Stimulated activated naive B cell treated with anti-CD40 and anti-IgM and Interleukin-4, amounts not matched to agents 10 μg/mL and 1 μg/mL and 100 μg/mL, for 72 hours (primary cell): ENCODE measurements at regions not wholly inside any gene's neighbourhood (a gene's known extent, or its start where the extent isn't known, plus 50 kb on each side); places are given as distances from the start of the nearest gene placed in this dataset.

ENCODE experiments used
- ATAC-seq, 2 donors: fragments of 150-1000 bp; cut with Tn5 transposase; replicated peaks; 2 replicates each; pipeline ENCODE4 v1.10.0; 2021; ENCODE audit warnings: moderate library complexity in 1 of 2
- DNase-seq: peaks from one replicate; pipeline ENCODE4 v3.0.0; 2021
- H3K27ac Mint-ChIP-seq: one replicate; pipeline ENCODE4 v1.8.0; 2022; ENCODE audit warnings: mild to moderate bottlenecking, mixed read lengths
- H3K27me3 Mint-ChIP-seq, 2 donors: one replicate each; pipeline ENCODE4 v1.8.0; 2022; ENCODE audit warnings: mixed read lengths in 2 of 2
- H3K36me3 Mint-ChIP-seq, 2 donors: one replicate each; pipeline ENCODE4 v1.8.0; 2022; ENCODE audit warnings: mixed read lengths in 2 of 2, mild to moderate bottlenecking in 1 of 2
- H3K4me1 Mint-ChIP-seq, 2 donors: one replicate each; pipeline ENCODE4 v1.8.0; 2022; ENCODE audit warnings: mixed read lengths in 2 of 2, mild to moderate bottlenecking in 1 of 2
- H3K4me3 Mint-ChIP-seq, 2 donors: one replicate each; pipeline ENCODE4 v1.8.0; 2022; ENCODE audit warnings: mild to moderate bottlenecking in 2 of 2, mixed read lengths in 2 of 2, moderate library complexity in 1 of 2
- H3K9me3 Mint-ChIP-seq, 2 donors: one replicate each; pipeline ENCODE4 v1.8.0; 2022; ENCODE audit warnings: mixed read lengths in 2 of 2, mild to moderate bottlenecking in 1 of 2

DNA sequence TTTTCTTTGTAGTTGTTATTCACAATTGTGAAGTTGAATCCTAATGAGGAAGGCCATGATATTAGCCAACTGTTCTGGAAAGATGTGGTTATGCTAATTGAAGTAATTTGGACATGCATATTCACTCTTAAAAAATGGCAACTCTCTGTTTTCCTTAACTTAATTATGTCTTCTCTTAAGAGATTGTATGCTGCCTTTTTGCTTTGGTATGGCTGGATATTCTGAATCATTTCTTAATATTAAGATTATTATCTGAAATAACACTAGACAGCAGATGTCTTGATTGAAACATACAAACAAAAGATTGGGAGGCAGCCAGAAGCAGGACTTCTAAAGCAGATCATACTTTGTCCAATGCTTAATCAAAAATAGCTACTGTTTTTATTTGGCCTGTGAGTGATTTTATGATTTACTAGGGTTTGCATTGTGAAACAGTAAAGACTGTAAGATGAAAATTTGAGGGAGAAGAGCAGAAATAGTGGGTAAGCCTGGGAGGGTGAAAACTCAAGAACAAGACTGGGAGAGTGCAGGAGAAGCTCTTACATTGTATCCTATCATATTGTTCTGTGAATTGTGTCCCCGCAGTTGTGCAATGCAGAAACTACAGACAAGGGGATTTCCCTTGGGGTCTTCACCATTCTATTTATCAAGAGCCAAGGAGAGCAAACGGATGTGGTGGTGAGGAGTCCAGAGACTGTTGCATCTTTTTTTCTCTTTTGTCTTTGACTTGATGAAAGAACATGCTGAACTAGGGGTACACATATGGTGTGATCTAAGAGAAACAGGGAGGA is 554.8 kb downstream of the TUSC7 start:
- DNase-seq (no peak), ATAC-seq (no peak)
- H3K4me1 Mint-ChIP-seq = no peaks in the 10 kb centered on the region
- H3K27ac Mint-ChIP-seq = no peak overlapping the region
- no peak overlapping the region for H3K4me3 Mint-ChIP-seq
- H3K9me3 Mint-ChIP-seq = no peaks in the 10 kb centered on the region
- no peaks in the 10 kb centered on the region for H3K36me3 Mint-ChIP-seq
- H3K27me3 Mint-ChIP-seq = no peaks in the 10 kb centered on the region

DNA sequence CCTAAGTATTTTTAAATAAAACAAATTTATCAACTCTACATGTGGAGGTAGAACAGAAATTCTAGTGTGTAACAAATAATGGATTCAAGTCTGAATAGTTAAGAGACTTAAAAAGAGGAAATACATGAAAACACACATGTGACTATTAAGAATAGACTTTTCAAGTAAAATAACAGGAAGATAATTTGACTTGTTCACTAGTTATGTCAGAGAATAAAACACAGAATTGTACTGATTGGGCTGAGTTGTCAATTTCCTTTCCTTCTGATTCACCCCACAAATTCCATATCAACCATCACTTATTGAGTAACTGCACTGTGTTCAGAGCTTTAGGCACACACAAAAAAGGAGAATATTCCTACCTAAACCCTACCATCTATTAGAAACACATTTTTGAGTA is 557.2 kb downstream of the TUSC7 start:
- ATAC-seq = no peak
- H3K9me3 Mint-ChIP-seq = no peaks in the 10 kb centered on the region
- no peaks in the 10 kb centered on the region for H3K36me3 Mint-ChIP-seq
- H3K27me3 Mint-ChIP-seq = no peaks in the 10 kb centered on the region
- H3K4me3 Mint-ChIP-seq = no peak overlapping the region
- DNase-seq = no peak
- no peaks in the 10 kb centered on the region for H3K4me1 Mint-ChIP-seq
- H3K27ac Mint-ChIP-seq = no peak overlapping the region

DNA sequence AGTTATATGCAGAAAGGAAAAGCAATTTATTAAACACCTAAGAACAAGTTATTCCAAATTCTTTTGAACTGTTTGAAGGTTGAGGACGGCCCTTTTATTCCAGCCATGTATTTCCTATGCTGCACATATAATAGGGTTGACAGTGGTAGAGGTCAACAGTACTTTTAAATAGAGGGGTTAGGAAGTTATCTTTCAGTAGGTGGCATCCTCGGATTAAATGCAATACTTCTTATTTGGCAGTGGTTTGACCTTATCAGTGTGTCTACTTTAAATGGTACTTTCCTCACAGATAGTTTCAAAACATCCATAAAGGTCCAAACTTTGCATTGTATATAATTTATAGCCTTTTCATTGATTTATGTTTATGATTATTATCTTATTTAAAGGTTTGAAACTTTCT is 558.7 kb downstream of the TUSC7 start:
- H3K27ac Mint-ChIP-seq = no peak overlapping the region
- no peaks in the 10 kb centered on the region for H3K27me3 Mint-ChIP-seq
- H3K9me3 Mint-ChIP-seq = no peaks in the 10 kb centered on the region
- no peaks in the 10 kb centered on the region for H3K36me3 Mint-ChIP-seq
- DNase-seq = no peak
- H3K4me1 Mint-ChIP-seq = no peaks in the 10 kb centered on the region
- no peak for ATAC-seq
- no peak overlapping the region for H3K4me3 Mint-ChIP-seq

DNA sequence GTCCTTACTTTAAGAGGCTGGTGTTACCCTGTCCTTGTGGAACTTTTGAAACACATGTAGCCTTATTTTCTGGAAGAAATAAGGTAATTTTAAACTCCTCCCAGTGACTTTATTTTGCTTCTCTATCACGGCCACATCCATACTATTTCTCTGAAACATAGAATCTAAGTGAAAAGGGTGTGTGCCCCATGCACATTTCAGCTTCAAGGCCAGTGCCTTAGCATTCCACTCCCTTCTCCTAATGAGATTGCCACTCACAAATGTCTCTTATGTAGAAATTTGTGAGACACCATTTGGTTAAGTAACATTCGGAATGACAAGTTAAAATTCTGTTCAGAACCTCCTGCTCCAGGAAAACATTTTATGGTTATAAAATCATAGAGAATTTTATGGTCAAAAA is 562.7 kb downstream of the TUSC7 start:
- DNase-seq = no peak

DNA sequence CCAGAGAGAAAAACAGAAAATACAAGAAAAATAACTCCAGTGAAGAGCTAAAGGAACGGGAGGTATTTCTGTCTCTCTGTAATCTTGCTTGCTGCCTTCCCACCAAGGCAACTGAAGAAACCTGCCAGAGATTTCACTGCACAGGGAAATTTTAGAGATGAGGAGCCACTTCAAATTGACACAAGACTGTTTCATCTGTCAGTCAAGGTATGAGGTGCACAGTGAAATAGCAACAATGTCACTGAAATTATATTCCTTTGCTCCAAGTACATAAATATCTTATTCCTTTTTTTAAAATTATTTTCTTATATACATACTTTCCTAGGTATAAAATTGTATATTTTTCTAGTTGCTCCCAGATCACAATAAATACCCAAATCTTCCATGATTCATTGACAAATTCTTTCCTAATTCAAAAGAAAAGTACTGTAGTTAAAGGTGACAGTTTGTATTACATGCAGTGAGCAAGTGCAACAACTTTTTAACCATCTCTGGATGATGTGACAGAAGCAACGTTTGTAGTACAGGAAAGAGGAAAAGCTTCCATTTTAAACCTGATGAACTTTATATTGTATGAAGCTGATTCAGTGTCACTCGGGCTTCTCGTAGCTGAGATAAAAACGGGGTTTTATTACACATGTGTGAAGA is 563.4 kb downstream of the TUSC7 start:
- H3K4me3 Mint-ChIP-seq = no peak overlapping the region
- no peak for DNase-seq
- H3K27me3 Mint-ChIP-seq = no peaks in the 10 kb centered on the region
- no peak overlapping the region for H3K27ac Mint-ChIP-seq
- ATAC-seq = no peak
- H3K9me3 Mint-ChIP-seq = no peaks in the 10 kb centered on the region
- no peaks in the 10 kb centered on the region for H3K36me3 Mint-ChIP-seq
- H3K4me1 Mint-ChIP-seq = no peaks in the 10 kb centered on the region

More for the DNA sequence above, 562.7 kb downstream of the TUSC7 start:
- Mint-ChIP-seq H3K4me3 (no peak overlapping the region), H3K4me1 (no peaks in the 10 kb centered on the region), H3K9me3 (no peaks in the 10 kb centered on the region), H3K27me3 (no peaks in the 10 kb centered on the region), H3K36me3 (no peaks in the 10 kb centered on the region), H3K27ac (no peak overlapping the region)
- no peak for ATAC-seq

DNA sequence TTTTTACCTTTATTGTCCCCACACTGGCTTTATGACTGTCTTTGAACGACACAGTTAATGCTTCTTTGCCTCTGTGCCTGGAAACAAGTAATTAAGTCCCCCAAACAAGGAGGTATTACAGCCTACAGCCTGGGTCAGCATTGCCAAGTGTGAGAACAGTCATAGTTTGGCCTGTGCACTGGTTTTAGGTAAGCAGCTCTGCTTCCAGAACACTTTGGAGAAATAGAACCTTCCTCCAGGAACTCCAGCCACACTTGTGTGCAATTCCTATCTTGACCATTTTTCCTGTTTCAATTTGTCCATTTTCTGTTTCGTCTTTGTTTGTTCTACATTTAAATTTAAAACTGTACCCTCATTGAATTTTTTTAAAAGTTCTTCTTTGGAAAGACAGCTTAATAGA is 568.2 kb downstream of the TUSC7 start:
- DNase-seq = no peak

DNA sequence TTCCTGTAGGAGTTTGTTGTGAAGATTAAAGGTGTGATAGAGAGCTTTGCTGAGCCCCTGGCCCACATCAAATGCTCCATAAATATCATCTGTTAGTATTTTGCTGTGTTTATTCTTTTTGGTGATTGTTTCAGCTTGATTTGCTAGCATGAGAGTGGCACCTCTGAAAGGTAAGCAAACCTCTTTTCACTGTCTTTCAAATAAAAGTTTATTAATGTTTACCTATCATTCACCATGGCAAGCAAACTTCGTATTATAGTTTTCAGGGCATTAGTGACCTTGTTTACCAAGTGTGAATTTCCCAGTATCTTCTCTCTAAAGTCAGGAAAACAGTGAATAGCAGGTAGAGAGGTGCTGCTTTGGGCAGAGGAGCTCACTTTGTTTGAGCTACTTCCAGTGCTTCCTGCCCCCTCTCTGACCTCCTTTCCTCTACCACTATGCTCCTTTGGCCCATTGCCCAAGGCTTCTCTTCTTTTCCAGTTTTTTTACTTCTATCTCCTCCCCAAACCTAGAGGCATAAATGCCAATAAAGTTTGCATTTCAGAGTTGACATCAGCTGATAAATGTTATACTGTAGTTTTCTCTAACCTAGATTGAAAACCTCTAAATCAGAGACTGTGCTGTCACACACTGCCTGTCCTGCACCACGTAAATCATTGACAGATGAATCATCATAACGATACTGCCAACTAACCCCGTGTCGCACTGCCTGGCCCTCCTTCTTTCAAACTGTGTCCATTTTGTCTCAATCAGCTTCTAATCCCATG is 569.0 kb downstream of the TUSC7 start:
- Mint-ChIP-seq H3K27ac (no peak overlapping the region), H3K27me3 (no peaks in the 10 kb centered on the region), H3K9me3 (no peaks in the 10 kb centered on the region), H3K4me1 (no peaks in the 10 kb centered on the region), H3K4me3 (no peak overlapping the region), H3K36me3 (no peaks in the 10 kb centered on the region)
- no peak for DNase-seq
- no peak for ATAC-seq

More for the DNA sequence above, 568.2 kb downstream of the TUSC7 start:
- Mint-ChIP-seq H3K36me3 (no peaks in the 10 kb centered on the region), H3K9me3 (no peaks in the 10 kb centered on the region), H3K4me1 (no peaks in the 10 kb centered on the region), H3K4me3 (no peak overlapping the region), H3K27me3 (no peaks in the 10 kb centered on the region), H3K27ac (no peak overlapping the region)
- no peak for ATAC-seq

DNA sequence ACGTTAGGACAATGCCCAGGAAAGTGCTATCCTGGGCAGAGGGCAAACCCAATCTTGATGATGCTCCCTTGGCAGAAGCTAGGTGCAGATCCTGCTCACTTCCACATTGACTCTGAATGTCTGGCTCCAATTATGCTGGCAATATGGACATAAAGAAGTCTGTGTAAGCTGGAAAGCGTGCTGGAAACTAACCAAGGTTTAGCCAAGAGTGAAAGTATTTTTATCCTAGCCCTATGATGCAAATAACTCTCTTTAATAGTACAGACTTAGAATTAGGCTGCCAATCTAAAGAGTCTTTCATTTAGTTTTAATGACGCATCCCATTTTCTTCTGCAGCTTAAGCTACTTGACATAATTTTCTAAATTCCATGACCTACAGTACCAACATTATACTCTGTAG is 571.8 kb downstream of the TUSC7 start:
- Mint-ChIP-seq H3K4me3 (no peak overlapping the region), H3K36me3 (no peaks in the 10 kb centered on the region), H3K27ac (no peak overlapping the region), H3K4me1 (no peaks in the 10 kb centered on the region), H3K27me3 (no peaks in the 10 kb centered on the region), H3K9me3 (no peaks in the 10 kb centered on the region)
- DNase-seq (no peak), ATAC-seq (no peak)

DNA sequence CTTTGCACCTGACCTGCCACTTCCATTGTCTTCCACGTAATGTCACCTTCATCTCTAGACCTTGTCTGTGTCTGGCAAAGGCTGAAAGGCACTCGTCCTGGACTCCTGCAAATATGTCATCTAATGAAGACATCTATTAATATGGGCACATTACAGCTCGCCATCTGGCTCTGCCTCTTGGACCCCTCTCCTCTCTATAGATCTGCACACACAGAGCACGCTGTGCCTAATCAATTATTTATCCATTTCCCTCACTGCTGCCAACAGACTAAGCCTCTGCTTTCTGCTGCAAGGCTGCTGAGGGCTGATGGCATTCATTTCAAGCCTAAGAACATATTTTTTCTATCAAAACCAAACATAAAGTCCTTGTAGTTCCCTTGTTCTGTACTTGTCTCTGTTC is 573.0 kb downstream of the TUSC7 start:
- no peaks in the 10 kb centered on the region for H3K9me3 Mint-ChIP-seq
- no peak overlapping the region for H3K4me3 Mint-ChIP-seq
- DNase-seq (no peak), ATAC-seq (no peak)
- no peaks in the 10 kb centered on the region for H3K4me1 Mint-ChIP-seq
- no peak overlapping the region for H3K27ac Mint-ChIP-seq
- H3K36me3 Mint-ChIP-seq = no peaks in the 10 kb centered on the region
- H3K27me3 Mint-ChIP-seq = no peaks in the 10 kb centered on the region

DNA sequence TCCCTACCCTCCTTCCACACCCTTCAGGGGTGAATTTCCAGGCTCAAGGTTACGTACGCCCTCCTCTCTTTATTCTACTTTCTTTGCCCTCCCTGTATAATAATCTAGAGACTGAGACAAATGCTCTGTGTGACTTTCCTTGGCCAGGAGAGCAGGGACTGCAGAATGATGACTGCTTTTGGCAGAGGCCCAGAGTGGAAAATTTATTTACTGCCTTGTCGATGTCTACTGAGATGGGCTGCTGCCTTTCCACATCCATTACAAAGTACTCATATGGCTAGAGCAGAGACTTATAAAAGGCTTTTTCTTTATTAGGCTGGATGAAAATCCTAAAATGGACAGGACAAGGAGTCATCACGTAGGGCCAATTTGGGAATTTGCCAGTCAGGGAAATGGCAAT is 576.2 kb downstream of the TUSC7 start:
- Mint-ChIP-seq H3K9me3 (no peaks in the 10 kb centered on the region), H3K27ac (no peak overlapping the region), H3K36me3 (no peaks in the 10 kb centered on the region), H3K27me3 (no peaks in the 10 kb centered on the region), H3K4me1 (no peaks in the 10 kb centered on the region), H3K4me3 (no peak overlapping the region)
- no peak for DNase-seq
- no peak for ATAC-seq

DNA sequence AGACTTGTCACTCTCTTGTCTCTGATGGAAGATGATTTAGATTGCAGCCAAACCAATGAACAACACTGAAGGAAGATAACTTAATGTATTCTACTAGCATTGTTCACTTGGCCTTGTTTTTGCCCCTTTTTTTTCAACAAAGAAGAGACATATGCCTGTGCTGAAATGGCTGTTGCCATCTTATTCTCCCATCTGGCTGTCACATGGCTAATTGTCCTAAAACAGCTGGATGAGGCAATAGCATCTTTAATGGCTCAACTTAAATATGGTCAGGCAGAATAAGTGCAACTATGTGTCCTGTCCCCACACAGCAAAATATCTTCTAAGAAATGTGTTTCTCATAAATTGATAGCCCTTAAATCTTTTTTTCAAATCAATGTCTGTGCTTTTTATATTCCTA is 576.9 kb downstream of the TUSC7 start:
- Mint-ChIP-seq H3K4me3 (no peak overlapping the region), H3K36me3 (no peaks in the 10 kb centered on the region), H3K4me1 (no peaks in the 10 kb centered on the region), H3K27me3 (no peaks in the 10 kb centered on the region), H3K27ac (no peak overlapping the region), H3K9me3 (no peaks in the 10 kb centered on the region)
- ATAC-seq (no peak), DNase-seq (no peak)

DNA sequence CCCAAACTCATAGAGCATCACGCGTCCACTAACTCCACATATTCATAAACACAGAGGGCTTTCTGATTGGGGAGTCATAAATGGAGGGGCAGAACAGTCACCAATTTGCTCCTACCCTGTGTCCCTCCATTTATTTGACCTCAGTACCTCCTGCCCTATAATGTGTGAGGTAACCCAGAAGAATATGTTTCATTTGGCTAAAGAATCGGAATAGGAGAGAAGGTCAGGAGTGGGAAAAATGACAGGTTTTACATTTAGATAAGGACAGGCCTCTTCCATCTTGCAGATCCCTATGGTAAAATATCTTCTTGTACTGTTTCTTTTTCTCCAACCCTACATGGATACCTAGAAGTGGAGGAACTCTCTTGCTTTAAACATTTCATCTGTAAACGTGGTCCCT is 578.0 kb downstream of the TUSC7 start:
- Mint-ChIP-seq H3K4me3 (no peak overlapping the region), H3K4me1 (no peaks in the 10 kb centered on the region), H3K9me3 (no peaks in the 10 kb centered on the region), H3K36me3 (no peaks in the 10 kb centered on the region), H3K27ac (no peak overlapping the region), H3K27me3 (no peaks in the 10 kb centered on the region)
- DNase-seq (no peak), ATAC-seq (no peak)

DNA sequence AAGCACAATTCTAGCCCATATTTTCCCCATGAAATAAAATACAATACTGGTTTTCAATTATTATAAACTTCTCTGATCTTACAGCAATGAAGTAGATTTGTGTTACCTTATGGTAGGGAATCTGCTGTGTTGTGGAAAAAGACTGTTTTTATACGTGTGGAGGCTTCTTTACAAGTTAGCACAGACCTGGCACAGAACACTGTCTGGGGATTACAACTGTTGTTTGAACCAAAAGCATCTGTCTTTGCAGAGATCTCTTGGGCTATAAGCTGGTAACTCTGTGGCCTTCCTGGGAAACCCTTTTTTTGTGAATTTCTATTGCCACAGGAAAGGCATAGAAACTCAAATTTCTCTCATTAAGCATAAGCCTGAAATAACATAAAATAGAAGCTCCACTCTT is 581.9 kb downstream of the TUSC7 start:
- H3K4me3 Mint-ChIP-seq = no peak overlapping the region
- ATAC-seq (no peak), DNase-seq (no peak)
- no peak overlapping the region for H3K27ac Mint-ChIP-seq
- no peaks in the 10 kb centered on the region for H3K27me3 Mint-ChIP-seq
- H3K36me3 Mint-ChIP-seq = no peaks in the 10 kb centered on the region
- H3K4me1 Mint-ChIP-seq = no peaks in the 10 kb centered on the region
- H3K9me3 Mint-ChIP-seq = no peaks in the 10 kb centered on the region

DNA sequence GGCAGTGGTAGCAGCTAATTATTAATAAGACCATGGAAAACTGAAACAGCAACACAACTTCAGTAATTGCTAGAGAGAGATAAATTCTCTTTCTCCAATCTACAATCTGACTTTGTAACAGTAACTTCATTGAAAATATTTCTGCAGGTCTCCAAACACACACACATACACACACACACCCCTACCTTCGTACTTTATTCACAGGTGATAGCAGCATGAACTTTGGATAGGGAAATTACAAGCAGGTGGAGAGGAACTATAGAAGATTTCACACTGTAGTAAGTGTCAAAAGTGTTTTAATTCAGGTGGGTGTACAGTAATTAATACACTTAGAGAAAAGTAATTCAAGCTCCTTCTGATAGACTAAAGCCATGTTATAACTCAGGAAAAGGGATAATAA is 587.5 kb downstream of the TUSC7 start:
- H3K27ac Mint-ChIP-seq = no peak overlapping the region
- ATAC-seq (no peak), DNase-seq (no peak)
- no peaks in the 10 kb centered on the region for H3K4me1 Mint-ChIP-seq
- no peak overlapping the region for H3K4me3 Mint-ChIP-seq
- H3K27me3 Mint-ChIP-seq = no peaks in the 10 kb centered on the region
- H3K9me3 Mint-ChIP-seq = no peaks in the 10 kb centered on the region
- no peaks in the 10 kb centered on the region for H3K36me3 Mint-ChIP-seq

DNA sequence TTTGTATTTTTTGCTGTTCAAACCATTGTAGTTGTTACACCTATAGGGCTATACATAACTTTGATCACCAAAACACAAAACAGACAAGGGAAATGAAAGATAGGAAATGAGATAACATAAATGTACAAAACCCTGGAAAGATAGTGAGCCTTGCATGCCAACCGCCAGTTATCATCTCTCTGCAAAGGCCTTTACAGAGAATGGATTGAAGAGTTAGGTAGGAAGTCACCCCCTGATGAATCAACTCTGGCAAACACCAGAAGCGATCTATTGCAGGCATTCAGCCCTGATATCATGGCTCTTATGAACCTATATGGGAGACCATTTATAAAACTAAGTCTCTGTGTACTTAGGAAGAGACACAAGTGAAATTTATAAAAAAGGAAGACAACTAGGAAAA is 588.0 kb downstream of the TUSC7 start:
- H3K36me3 Mint-ChIP-seq = no peaks in the 10 kb centered on the region
- H3K27ac Mint-ChIP-seq = no peak overlapping the region
- H3K27me3 Mint-ChIP-seq = no peaks in the 10 kb centered on the region
- H3K9me3 Mint-ChIP-seq = no peaks in the 10 kb centered on the region
- H3K4me3 Mint-ChIP-seq = no peak overlapping the region
- ATAC-seq = no peak
- no peaks in the 10 kb centered on the region for H3K4me1 Mint-ChIP-seq
- no peak for DNase-seq
